Activated effector memory CD4-positive, alpha-beta T cell treated with Interleukin-2 at 50 U/mL for 16 hours (primary cell): ENCODE measurements at regions not wholly inside any gene's neighbourhood (a gene's known extent, or its start where the extent isn't known, plus 50 kb on each side); places are given as distances from the start of the nearest gene placed in this dataset.
"Not testable (repeated sequence)": the region's sequence is repeated elsewhere in the genome, so short reads cannot be mapped to it uniquely, and the experiment has no call there.

ENCODE experiments used
- DNase-seq: peaks from one replicate; pipeline ENCODE4 v3.0.0-alpha.2; 2020

GRCh38 chr14:37712476-37712860, 117.0 kb downstream of the TTC6 start:
- not testable (repeated sequence) for DNase-seq

- DNase-seq: no peak
Measured at GRCh38 chr14:37712976-37713431, 117.6 kb downstream of the TTC6 start.

- no peak for DNase-seq
Measured at GRCh38 chr14:37720131-37720530, 124.7 kb downstream of the TTC6 start.

GRCh38 chr14:37721976-37722659, 126.7 kb downstream of the TTC6 start:
- DNase-seq: no peak

- no peak for DNase-seq
Measured at GRCh38 chr14:37723515-37723914, 128.1 kb downstream of the TTC6 start.

GRCh38 chr14:37726708-37727107, 131.3 kb downstream of the TTC6 start:
- no peak for DNase-seq

- no peak for DNase-seq
Measured at GRCh38 chr14:37729218-37729617, 133.8 kb downstream of the TTC6 start.

GRCh38 chr14:37731094-37731493, 135.7 kb downstream of the TTC6 start:
- no peak for DNase-seq

- DNase-seq: no peak
Measured at GRCh38 chr14:37745657-37746056, 150.2 kb downstream of the TTC6 start.

GRCh38 chr14:37746140-37746832, 150.9 kb downstream of the TTC6 start:
- no peak for DNase-seq

GRCh38 chr14:37753459-37753858, 158.0 kb downstream of the TTC6 start:
- DNase-seq: no peak

- DNase-seq: not testable (repeated sequence)
Measured at GRCh38 chr14:37760275-37760674, 164.8 kb downstream of the TTC6 start.

GRCh38 chr14:37763266-37763665, 167.8 kb downstream of the TTC6 start:
- DNase-seq: no peak

GRCh38 chr14:37772283-37772682, 176.9 kb downstream of the TTC6 start:
- not testable (repeated sequence) for DNase-seq

GRCh38 chr14:37776791-37777499, 181.5 kb downstream of the TTC6 start:
- DNase-seq: no peak

- no peak for DNase-seq
Measured at GRCh38 chr14:37778135-37778943, 182.9 kb downstream of the TTC6 start.

- no peak for DNase-seq
Measured at GRCh38 chr14:37779480-37779879, 184.1 kb downstream of the TTC6 start.

- not testable (repeated sequence) for DNase-seq
Measured at GRCh38 chr14:37780731-37781130, 185.3 kb downstream of the TTC6 start.

GRCh38 chr14:37784203-37784826, 188.9 kb downstream of the TTC6 start:
- not testable (repeated sequence) for DNase-seq

- not testable (repeated sequence) for DNase-seq
Measured at GRCh38 chr14:37784827-37785223, 189.4 kb downstream of the TTC6 start.

GRCh38 chr14:37785298-37785697, 189.9 kb downstream of the TTC6 start:
- not testable (repeated sequence) for DNase-seq

GRCh38 chr14:37786114-37786625, 190.7 kb downstream of the TTC6 start:
- not testable (repeated sequence) for DNase-seq
